PC-3 (cell line): ENCODE measurements at regions not wholly inside any gene's neighbourhood (a gene's known extent, or its start where the extent isn't known, plus 50 kb on each side); places are given as distances from the start of the nearest gene placed in this dataset.

Experiments
- EZH2phosphoT487 ChIP-seq: fragments of 300-600 bp; sonication (generic); IDR thresholded peaks from 2 replicates; pipeline ENCODE4 v1.6.1; 2018; ENCODE audit warnings: mild to moderate bottlenecking, antibody characterized with exemption, low read length, borderline replicate concordance
- TF ChIP-seq, protein P1 (sequence below): fragments of 300-600 bp; sonication (generic); conservative IDR thresholded peaks from 2 replicates; pipeline ENCODE4 v1.5.1; 2017; ENCODE audit warnings: antibody characterized with exemption, low read depth, mild to moderate bottlenecking, low read length

DNA sequence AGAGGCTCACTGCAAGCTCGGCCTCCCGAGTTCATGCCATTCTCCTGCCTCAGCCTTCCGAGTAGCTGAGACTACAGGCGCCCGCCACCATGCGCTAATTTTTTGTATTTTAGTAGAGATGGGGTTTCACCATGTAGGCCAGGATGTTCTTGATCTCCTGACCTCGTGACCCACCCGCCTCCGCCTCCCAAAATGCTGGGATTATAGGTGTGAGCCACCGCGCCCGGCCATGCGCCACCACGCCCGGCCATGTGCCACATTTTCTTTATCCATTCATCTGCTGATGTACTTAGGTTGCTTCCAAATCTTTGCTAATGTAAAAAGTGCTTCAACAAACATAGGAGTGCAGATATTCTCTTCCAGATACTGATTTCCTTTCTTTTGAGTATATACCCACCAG is 408.6 kb downstream of the CAAP1 start:
- TF ChIP-seq, protein P1, sequence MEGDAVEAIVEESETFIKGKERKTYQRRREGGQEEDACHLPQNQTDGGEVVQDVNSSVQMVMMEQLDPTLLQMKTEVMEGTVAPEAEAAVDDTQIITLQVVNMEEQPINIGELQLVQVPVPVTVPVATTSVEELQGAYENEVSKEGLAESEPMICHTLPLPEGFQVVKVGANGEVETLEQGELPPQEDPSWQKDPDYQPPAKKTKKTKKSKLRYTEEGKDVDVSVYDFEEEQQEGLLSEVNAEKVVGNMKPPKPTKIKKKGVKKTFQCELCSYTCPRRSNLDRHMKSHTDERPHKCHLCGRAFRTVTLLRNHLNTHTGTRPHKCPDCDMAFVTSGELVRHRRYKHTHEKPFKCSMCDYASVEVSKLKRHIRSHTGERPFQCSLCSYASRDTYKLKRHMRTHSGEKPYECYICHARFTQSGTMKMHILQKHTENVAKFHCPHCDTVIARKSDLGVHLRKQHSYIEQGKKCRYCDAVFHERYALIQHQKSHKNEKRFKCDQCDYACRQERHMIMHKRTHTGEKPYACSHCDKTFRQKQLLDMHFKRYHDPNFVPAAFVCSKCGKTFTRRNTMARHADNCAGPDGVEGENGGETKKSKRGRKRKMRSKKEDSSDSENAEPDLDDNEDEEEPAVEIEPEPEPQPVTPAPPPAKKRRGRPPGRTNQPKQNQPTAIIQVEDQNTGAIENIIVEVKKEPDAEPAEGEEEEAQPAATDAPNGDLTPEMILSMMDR, result no peak
- no peak for TF ChIP-seq EZH2phosphoT487
